ENCODE measurements at regions not wholly inside any gene's neighbourhood (a gene's known extent, or its start where the extent isn't known, plus 50 kb on each side); places are given as distances from the start of the nearest gene placed in this dataset.

DNA sequence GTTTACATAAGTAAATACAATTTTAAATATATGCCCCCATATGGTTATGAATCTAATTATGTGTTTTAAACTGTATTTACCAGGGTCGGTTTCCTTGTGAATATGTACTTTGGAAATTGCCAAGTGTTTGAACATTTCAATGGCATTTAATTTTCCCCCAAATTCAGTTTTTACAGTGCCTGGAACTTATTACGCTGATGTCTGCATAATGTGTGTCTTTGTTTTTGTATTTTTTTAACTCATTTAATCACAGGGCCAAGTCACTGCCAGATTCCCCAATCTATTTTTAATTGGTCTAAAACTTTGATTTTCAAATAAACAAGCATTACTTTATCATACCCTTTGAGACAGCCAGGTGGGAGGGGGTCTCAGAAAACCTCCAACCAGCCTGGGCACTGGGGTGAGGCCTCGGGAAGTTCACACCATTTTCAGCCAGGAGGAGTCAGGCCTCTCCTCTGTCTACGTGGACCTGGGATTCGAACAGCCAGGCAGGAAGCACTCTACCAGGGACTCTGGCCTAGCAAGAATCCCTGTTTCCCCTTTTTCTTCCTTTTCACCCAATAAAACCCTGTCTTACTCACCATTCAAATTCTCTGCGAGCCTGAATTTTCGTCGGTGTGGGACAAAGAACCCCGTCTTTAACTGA, 151.5 kb upstream of the COL1A2 start:
- intact Hi-C loops (cut with DNase I), result no loop called here
- H3K36me3 ChIP-seq, result no peaks in the 10 kb centered on the region
- DNase-seq (no peak), ATAC-seq (no peak)
- peaks cover 5% of the 10 kb centered on the region for H3K4me1 ChIP-seq
- no peaks in the 10 kb centered on the region for H3K9me3 ChIP-seq
- H3K27ac ChIP-seq, result no peak overlapping the region
- H3K27me3 ChIP-seq, result no peaks in the 10 kb centered on the region
- TF ChIP-seq, protein P1, sequence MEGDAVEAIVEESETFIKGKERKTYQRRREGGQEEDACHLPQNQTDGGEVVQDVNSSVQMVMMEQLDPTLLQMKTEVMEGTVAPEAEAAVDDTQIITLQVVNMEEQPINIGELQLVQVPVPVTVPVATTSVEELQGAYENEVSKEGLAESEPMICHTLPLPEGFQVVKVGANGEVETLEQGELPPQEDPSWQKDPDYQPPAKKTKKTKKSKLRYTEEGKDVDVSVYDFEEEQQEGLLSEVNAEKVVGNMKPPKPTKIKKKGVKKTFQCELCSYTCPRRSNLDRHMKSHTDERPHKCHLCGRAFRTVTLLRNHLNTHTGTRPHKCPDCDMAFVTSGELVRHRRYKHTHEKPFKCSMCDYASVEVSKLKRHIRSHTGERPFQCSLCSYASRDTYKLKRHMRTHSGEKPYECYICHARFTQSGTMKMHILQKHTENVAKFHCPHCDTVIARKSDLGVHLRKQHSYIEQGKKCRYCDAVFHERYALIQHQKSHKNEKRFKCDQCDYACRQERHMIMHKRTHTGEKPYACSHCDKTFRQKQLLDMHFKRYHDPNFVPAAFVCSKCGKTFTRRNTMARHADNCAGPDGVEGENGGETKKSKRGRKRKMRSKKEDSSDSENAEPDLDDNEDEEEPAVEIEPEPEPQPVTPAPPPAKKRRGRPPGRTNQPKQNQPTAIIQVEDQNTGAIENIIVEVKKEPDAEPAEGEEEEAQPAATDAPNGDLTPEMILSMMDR (IDR thresholded peaks at IDR 0.05), result no peak
- no peak overlapping the region for H3K4me3 ChIP-seq

DNA sequence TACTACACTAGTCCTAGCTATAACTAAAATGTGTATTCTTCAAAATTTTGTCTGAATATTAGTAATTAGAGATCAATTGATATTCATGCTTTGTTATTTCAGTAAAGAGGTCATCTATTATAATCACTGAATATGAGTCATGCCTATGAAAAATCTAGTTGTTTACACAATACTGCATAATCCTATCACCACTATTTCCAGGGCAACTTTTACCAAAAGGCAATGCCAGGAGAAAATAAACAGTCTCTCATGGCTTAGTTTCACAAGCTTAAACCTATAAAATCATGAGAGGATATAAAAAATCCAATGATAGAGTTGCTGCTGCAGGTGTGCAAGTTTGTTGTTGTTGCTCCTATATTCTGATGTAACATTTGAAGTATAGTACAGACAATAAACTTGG, 149.9 kb upstream of the COL1A2 start:
- DNase-seq (no peak), ATAC-seq (no peak)
- intact Hi-C loops (cut with DNase I), result no loop called here
- no peak overlapping the region for H3K27ac ChIP-seq
- no peaks in the 10 kb centered on the region for H3K27me3 ChIP-seq
- H3K9me3 ChIP-seq, result no peaks in the 10 kb centered on the region
- H3K4me3 ChIP-seq, result no peak overlapping the region
- H3K36me3 ChIP-seq, result no peaks in the 10 kb centered on the region
- TF ChIP-seq, protein P1 (IDR thresholded peaks at IDR 0.05), result no peak
- H3K4me1 ChIP-seq, result no peaks in the 10 kb centered on the region

DNA sequence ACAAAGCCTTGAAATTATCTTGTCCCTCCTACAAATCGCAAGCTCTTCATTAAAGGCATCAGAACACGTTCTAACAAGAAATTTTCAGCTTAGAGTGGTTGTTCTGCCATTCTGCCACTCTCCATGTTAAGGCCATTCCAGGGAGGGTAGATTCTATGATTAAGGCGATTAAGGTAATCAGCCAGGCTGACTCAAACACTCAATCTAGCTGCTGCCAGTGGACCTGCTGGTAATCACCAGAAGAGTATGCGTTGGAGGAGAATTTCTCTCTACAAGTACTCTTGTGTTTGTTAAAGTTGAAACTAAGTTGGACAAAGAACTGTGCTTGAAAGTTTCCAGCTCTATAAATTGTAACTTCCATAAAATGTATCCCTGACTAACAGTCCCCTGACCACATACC, 149.2 kb upstream of the COL1A2 start:
- no peaks in the 10 kb centered on the region for H3K9me3 ChIP-seq
- DNase-seq (no peak), ATAC-seq (peak; percentile 75)
- TF ChIP-seq, protein P1 (IDR thresholded peaks at IDR 0.05), result no peak
- H3K4me3 ChIP-seq, result no peak overlapping the region
- H3K36me3 ChIP-seq, result no peaks in the 10 kb centered on the region
- no peak overlapping the region for H3K27ac ChIP-seq
- intact Hi-C loops (cut with DNase I), result no loop called here
- H3K27me3 ChIP-seq, result no peaks in the 10 kb centered on the region
- no peaks in the 10 kb centered on the region for H3K4me1 ChIP-seq

DNA sequence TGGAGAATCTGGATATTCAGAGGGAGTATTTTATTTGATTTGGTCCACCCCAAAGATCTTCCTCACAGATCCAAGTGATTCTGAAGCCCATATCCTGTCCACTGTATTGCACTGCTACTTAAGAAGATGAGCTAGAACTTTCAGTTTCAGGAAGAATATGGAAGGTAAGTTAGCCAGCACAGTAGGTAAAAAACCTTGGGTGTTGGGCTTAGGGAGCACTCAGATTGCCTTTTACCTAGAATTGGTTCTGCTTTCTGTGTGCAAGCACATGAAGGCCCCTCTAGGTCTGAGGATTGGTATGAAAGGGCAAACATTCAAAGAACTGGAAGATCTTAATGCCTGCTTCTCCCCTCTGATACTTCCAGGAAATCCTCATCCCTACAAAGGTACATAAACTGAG, 146.7 kb upstream of the COL1A2 start:
- TF ChIP-seq, protein P1 (IDR thresholded peaks at IDR 0.05), result no peak
- Histone ChIP-seq H3K27ac (no peak overlapping the region), H3K9me3 (no peaks in the 10 kb centered on the region), H3K4me1 (no peaks in the 10 kb centered on the region), H3K27me3 (no peaks in the 10 kb centered on the region), H3K4me3 (no peak overlapping the region), H3K36me3 (no peaks in the 10 kb centered on the region)
- no peak for DNase-seq
- ATAC-seq, result no peak
- intact Hi-C loops (cut with DNase I), result no loop called here

DNA sequence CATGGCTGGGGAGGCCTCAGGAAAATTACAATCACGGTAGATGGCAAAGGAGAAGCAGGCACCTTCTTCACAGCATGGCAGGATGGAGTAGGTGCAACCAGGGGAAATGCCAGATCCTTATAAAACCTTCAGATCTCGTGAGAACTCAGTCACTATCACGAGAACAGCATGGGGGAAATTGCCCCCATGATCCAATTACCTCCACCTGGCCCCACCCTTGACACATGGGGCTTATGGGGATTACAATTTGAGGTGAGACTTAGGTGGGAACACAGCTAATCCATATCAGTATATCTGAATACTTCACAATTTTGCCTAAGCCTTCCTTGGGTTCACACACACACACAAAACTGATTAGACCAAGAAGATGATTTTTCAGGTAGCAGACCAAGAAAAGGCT, 145.1 kb upstream of the COL1A2 start:
- no peaks in the 10 kb centered on the region for H3K4me1 ChIP-seq
- intact Hi-C loops (cut with DNase I), result no loop called here
- DNase-seq, result no peak
- no peaks in the 10 kb centered on the region for H3K27me3 ChIP-seq
- no peaks in the 10 kb centered on the region for H3K9me3 ChIP-seq
- H3K27ac ChIP-seq, result no peak overlapping the region
- TF ChIP-seq, protein P1 (IDR thresholded peaks at IDR 0.05), result no peak
- ATAC-seq, result no peak
- no peak overlapping the region for H3K4me3 ChIP-seq
- H3K36me3 ChIP-seq, result no peaks in the 10 kb centered on the region

DNA sequence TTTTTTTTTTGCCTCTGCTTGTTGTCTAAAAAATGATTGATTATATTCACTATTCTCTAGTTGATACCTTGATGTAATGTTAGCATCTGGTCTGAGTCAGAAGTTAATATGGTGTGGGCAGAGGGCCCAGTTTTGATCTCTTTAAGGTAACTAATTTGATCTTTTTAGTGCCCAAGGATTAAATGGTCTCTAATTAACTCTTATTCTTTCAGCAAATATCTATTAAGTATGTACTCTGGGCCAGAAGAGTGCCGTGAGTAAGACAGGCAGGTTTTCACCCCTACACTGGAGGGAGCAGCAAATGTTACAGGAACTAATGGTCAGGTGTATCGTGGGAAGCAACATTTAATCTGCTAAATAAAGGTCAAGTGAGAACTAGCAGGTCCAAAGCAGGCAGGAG, 144.6 kb upstream of the COL1A2 start:
- Histone ChIP-seq H3K36me3 (no peaks in the 10 kb centered on the region), H3K27me3 (no peaks in the 10 kb centered on the region), H3K9me3 (no peaks in the 10 kb centered on the region), H3K4me1 (no peaks in the 10 kb centered on the region), H3K27ac (no peak overlapping the region), H3K4me3 (no peak overlapping the region)
- intact Hi-C loops (cut with DNase I), result no loop called here
- DNase-seq, result no peak
- TF ChIP-seq, protein P1 (IDR thresholded peaks at IDR 0.05), result no peak
- ATAC-seq, result no peak
